22Rv1 (cell line): ENCODE measurements at regions not wholly inside any gene's neighbourhood (a gene's known extent, or its start where the extent isn't known, plus 50 kb on each side); places are given as distances from the start of the nearest gene placed in this dataset.
"Not testable (repeated sequence)": the region's sequence is repeated elsewhere in the genome, so short reads cannot be mapped to it uniquely, and the experiment has no call there.

ENCODE experiments used
- ZFX ChIP-seq: fragments of 450-650 bp; IDR thresholded peaks from 2 replicates; pipeline ENCODE4 v1.6.1; 2017; ENCODE audit warnings: antibody characterized with exemption, borderline replicate concordance
- TF ChIP-seq, protein P1 (sequence below): fragments of 450-650 bp; IDR thresholded peaks from 2 replicates; pipeline ENCODE4 v1.5.1; 2017; ENCODE audit warnings: mild to moderate bottlenecking

DNA sequence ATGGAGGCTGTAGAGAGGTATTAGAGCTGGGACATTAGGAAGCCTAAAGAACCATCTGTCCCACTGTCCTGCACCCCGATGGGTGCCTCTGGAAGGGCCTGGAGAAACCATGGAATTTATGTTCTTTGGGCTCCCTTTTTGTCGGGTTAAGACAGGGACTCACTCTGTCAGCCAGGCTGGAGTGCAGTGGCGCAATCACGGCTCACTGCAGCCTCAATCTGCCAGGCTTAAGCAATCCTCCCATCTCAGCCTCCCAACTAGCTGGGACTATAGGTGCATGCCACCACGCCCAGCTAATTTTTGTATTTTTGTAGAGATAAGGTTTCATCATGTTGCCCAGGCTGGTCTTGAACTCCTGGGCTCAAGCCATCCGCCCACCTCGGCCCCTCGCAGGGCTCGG, 78.2 kb upstream of the KDM7A start:
- TF ChIP-seq, protein P1, sequence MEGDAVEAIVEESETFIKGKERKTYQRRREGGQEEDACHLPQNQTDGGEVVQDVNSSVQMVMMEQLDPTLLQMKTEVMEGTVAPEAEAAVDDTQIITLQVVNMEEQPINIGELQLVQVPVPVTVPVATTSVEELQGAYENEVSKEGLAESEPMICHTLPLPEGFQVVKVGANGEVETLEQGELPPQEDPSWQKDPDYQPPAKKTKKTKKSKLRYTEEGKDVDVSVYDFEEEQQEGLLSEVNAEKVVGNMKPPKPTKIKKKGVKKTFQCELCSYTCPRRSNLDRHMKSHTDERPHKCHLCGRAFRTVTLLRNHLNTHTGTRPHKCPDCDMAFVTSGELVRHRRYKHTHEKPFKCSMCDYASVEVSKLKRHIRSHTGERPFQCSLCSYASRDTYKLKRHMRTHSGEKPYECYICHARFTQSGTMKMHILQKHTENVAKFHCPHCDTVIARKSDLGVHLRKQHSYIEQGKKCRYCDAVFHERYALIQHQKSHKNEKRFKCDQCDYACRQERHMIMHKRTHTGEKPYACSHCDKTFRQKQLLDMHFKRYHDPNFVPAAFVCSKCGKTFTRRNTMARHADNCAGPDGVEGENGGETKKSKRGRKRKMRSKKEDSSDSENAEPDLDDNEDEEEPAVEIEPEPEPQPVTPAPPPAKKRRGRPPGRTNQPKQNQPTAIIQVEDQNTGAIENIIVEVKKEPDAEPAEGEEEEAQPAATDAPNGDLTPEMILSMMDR = not testable (repeated sequence)
- TF ChIP-seq ZFX = not testable (repeated sequence)
